GM19240 (cell line): ENCODE measurements at regions not wholly inside any gene's neighbourhood (a gene's known extent, or its start where the extent isn't known, plus 50 kb on each side); places are given as distances from the start of the nearest gene placed in this dataset.
"Not testable (repeated sequence)": the region's sequence is repeated elsewhere in the genome, so short reads cannot be mapped to it uniquely, and the experiment has no call there.

Source experiments
- DNase-seq: peaks from one replicate; pipeline ENCODE4 v3.0.0; 2011; ENCODE audit warnings: low spot score; ENCODE audit not compliant: insufficient read length

- DNase-seq, result no peak
Measured at GRCh38 chr17:6893382-6894205, 62.1 kb upstream of the TEKT1 start.

- no peak for DNase-seq
Measured at GRCh38 chr17:6894206-6894528, 62.6 kb upstream of the TEKT1 start.

GRCh38 chr17:6901086-6901485, 69.6 kb upstream of the TEKT1 start:
- DNase-seq, result no peak

GRCh38 chr17:6903326-6903900, 71.9 kb upstream of the TEKT1 start:
- no peak for DNase-seq

- DNase-seq, result no peak
Measured at GRCh38 chr17:6908807-6909206, 77.3 kb upstream of the TEKT1 start.

- no peak for DNase-seq
Measured at GRCh38 chr17:6910987-6911603, 79.6 kb upstream of the TEKT1 start.

- no peak for DNase-seq
Measured at GRCh38 chr17:6912110-6913051, 80.9 kb upstream of the TEKT1 start.

- peak; percentile 19 for DNase-seq
Measured at GRCh38 chr17:6913608-6914443, 82.0 kb upstream of the ALOX12 start.

- no peak for DNase-seq
Measured at GRCh38 chr17:6914711-6915110, 81.1 kb upstream of the ALOX12 start.

GRCh38 chr17:6915620-6916019, 80.2 kb upstream of the ALOX12 start:
- no peak for DNase-seq

GRCh38 chr17:6919158-6919557, 76.7 kb upstream of the ALOX12 start:
- no peak for DNase-seq

- no peak for DNase-seq
Measured at GRCh38 chr17:6923385-6923784, 72.5 kb upstream of the ALOX12 start.

- DNase-seq, result no peak
Measured at GRCh38 chr17:6924208-6924607, 71.6 kb upstream of the ALOX12 start.

GRCh38 chr17:6926667-6927066, 69.2 kb upstream of the ALOX12 start:
- DNase-seq, result no peak

GRCh38 chr17:6927290-6928126, 68.3 kb upstream of the ALOX12 start:
- DNase-seq, result no peak

- DNase-seq, result no peak
Measured at GRCh38 chr17:6928193-6928592, 67.7 kb upstream of the ALOX12 start.

GRCh38 chr17:6930749-6931148, 65.1 kb upstream of the ALOX12 start:
- DNase-seq, result no peak

GRCh38 chr17:6934544-6934943, 61.3 kb upstream of the ALOX12 start:
- DNase-seq, result not testable (repeated sequence)

- no peak for DNase-seq
Measured at GRCh38 chr17:6936370-6937028, 59.4 kb upstream of the ALOX12 start.
